ENCODE measurements at regions not wholly inside any gene's neighbourhood (a gene's known extent, or its start where the extent isn't known, plus 50 kb on each side); places are given as distances from the start of the nearest gene placed in this dataset.

DNA sequence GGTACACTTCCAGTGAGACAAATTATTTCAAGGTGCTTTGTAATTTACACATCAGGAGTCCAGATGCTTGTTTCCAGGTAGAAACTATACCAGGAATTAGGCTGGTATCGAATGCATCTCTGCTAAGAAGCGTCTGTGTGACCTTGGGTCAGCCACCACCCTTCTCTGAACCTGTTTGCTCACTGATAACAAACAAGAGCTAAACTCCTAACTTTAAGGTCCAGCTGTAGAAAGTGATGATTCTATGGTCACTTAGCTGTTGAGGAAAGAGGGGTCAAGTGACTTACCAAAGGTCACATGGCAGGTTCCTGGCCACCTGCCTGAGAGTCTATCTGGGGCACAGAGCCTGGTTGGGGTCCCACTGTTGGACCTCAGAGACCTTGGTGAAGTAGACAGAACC, 95.4 kb downstream of the HIF1AN start:
- Histone ChIP-seq H3K27ac (ENCODE audit: low read depth, low read length, poor library complexity, severe bottlenecking) (no peak overlapping the region), H3K36me3 (ENCODE audit: insufficient read depth, low read length) (no peaks in the 10 kb centered on the region), H4K20me1 (ENCODE audit: insufficient read depth, low read length) (no peaks in the 10 kb centered on the region), H3K9me2 (ENCODE audit: insufficient read depth, low read length) (no peaks in the 10 kb centered on the region), H3K4me3 (ENCODE audit: low read depth, low read length, poor library complexity, severe bottlenecking) (no peak overlapping the region), H3K4me1 (ENCODE audit: insufficient read depth, low read length, poor library complexity, severe bottlenecking) (no peaks in the 10 kb centered on the region), H3K4me2 (ENCODE audit: low read length) (no peak overlapping the region), H3K9me3 (ENCODE audit: low read length) (no peaks in the 10 kb centered on the region), H2AFZ (ENCODE audit: low read length) (no peak overlapping the region), H3K79me2 (ENCODE audit: insufficient read depth, low read depth, low read length) (no peaks in the 10 kb centered on the region)
- ChIA-PET POLR2A (no interaction called here), CTCF (ENCODE audit: unreplicated experiment) (interaction anchor here (0.6 kb wide), 1 partner anchor 151 kb away, joined by 3 read pairs; no protein-coding TSS in a partner anchor)
- no TSS peak for BruUV-seq (replicated peaks)
- intact Hi-C loops (cut with micrococcal nuclease; ENCODE audit: unreplicated experiment): no loop called here
- TF ChIP-seq EZH2phosphoT487 (IDR thresholded peaks at IDR 0.05; ENCODE audit: borderline replicate concordance, low read depth, low read length): no peak
- TF ChIP-seq, protein P1, sequence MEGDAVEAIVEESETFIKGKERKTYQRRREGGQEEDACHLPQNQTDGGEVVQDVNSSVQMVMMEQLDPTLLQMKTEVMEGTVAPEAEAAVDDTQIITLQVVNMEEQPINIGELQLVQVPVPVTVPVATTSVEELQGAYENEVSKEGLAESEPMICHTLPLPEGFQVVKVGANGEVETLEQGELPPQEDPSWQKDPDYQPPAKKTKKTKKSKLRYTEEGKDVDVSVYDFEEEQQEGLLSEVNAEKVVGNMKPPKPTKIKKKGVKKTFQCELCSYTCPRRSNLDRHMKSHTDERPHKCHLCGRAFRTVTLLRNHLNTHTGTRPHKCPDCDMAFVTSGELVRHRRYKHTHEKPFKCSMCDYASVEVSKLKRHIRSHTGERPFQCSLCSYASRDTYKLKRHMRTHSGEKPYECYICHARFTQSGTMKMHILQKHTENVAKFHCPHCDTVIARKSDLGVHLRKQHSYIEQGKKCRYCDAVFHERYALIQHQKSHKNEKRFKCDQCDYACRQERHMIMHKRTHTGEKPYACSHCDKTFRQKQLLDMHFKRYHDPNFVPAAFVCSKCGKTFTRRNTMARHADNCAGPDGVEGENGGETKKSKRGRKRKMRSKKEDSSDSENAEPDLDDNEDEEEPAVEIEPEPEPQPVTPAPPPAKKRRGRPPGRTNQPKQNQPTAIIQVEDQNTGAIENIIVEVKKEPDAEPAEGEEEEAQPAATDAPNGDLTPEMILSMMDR (conservative IDR thresholded peaks at IDR 0.05; ENCODE audit: low read length): no peak
- no peak for DNase-seq (ENCODE audit: low spot score)

DNA sequence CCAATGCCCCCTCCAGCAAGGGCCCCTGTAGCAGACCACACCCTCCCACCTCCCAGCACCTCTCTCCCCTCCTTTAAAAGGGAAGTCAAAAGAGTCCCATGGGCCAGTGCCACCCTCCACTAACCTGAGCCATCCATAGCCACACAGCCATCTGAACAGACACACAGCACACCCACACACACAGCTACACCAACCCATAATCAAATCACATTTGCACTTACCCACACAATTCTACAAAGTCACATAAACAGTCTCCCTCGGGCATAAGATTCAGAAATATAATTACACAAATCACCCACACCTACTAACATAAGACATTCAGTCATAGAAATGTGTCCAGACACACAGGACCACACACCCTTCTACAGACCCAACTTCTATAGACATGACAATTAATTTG, 96.3 kb downstream of the HIF1AN start:
- no peak overlapping the region for H3K27ac ChIP-seq (ENCODE audit: low read depth, low read length, poor library complexity, severe bottlenecking)
- H3K4me1 ChIP-seq (ENCODE audit: insufficient read depth, low read length, poor library complexity, severe bottlenecking): no peaks in the 10 kb centered on the region
- ChIA-PET POLR2A (no interaction called here), CTCF (ENCODE audit: unreplicated experiment) (no interaction called here)
- no peaks in the 10 kb centered on the region for H3K36me3 ChIP-seq (ENCODE audit: insufficient read depth, low read length)
- no TSS peak for BruUV-seq (replicated peaks)
- no peak for DNase-seq (ENCODE audit: low spot score)
- H3K9me2 ChIP-seq (ENCODE audit: insufficient read depth, low read length): no peaks in the 10 kb centered on the region
- intact Hi-C loops (cut with micrococcal nuclease; ENCODE audit: unreplicated experiment): no loop called here
- H3K4me2 ChIP-seq (ENCODE audit: low read length): no peak overlapping the region
- H3K79me2 ChIP-seq (ENCODE audit: insufficient read depth, low read depth, low read length): no peaks in the 10 kb centered on the region
- TF ChIP-seq, protein P1 (conservative IDR thresholded peaks at IDR 0.05; ENCODE audit: low read length): no peak
- no peak for TF ChIP-seq EZH2phosphoT487 (IDR thresholded peaks at IDR 0.05; ENCODE audit: borderline replicate concordance, low read depth, low read length)
- H4K20me1 ChIP-seq (ENCODE audit: insufficient read depth, low read length): no peaks in the 10 kb centered on the region
- H2AFZ ChIP-seq (ENCODE audit: low read length): no peak overlapping the region
- H3K4me3 ChIP-seq (ENCODE audit: low read depth, low read length, poor library complexity, severe bottlenecking): no peak overlapping the region
- H3K9me3 ChIP-seq (ENCODE audit: low read length): no peaks in the 10 kb centered on the region

DNA sequence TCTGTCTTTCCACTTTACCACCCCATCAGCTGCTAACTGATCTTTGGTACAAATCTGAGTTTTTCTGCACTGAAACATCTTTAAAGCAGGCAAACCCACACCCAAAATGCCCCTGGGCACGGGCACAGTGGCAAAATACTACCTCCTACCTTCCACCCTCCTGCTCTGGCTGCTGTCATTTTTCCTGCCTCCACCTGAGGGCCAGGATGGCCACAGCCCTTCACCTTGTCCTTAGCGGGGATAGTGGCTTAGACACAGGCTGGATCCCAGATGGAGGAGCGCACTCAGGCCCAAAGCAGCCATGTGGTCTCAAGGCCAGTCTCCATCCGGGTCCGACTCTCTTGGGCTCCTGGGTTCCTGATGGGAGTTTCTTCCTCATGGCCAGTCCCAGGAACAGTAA, 98.3 kb downstream of the HIF1AN start:
- POLR2A ChIA-PET: no interaction called here
- intact Hi-C loops (cut with micrococcal nuclease; ENCODE audit: unreplicated experiment): no loop called here
- no TSS peak for BruUV-seq (replicated peaks)
- TF ChIP-seq EZH2phosphoT487 (IDR thresholded peaks at IDR 0.05; ENCODE audit: borderline replicate concordance, low read depth, low read length): no peak
- TF ChIP-seq, protein P1 (conservative IDR thresholded peaks at IDR 0.05; ENCODE audit: low read length): no peak
- no peak overlapping the region for H2AFZ ChIP-seq (ENCODE audit: low read length)
- H3K36me3 ChIP-seq (ENCODE audit: insufficient read depth, low read length): no peaks in the 10 kb centered on the region
- H3K4me3 ChIP-seq (ENCODE audit: low read depth, low read length, poor library complexity, severe bottlenecking): no peak overlapping the region
- CTCF ChIA-PET (ENCODE audit: unreplicated experiment): no interaction called here
- H3K9me2 ChIP-seq (ENCODE audit: insufficient read depth, low read length): no peaks in the 10 kb centered on the region
- H3K79me2 ChIP-seq (ENCODE audit: insufficient read depth, low read depth, low read length): no peaks in the 10 kb centered on the region
- H3K27ac ChIP-seq (ENCODE audit: low read depth, low read length, poor library complexity, severe bottlenecking): no peak overlapping the region
- no peak overlapping the region for H3K4me2 ChIP-seq (ENCODE audit: low read length)
- no peak for DNase-seq (ENCODE audit: low spot score)
- no peaks in the 10 kb centered on the region for H3K4me1 ChIP-seq (ENCODE audit: insufficient read depth, low read length, poor library complexity, severe bottlenecking)
- H4K20me1 ChIP-seq (ENCODE audit: insufficient read depth, low read length): no peaks in the 10 kb centered on the region
- no peaks in the 10 kb centered on the region for H3K9me3 ChIP-seq (ENCODE audit: low read length)

All from OCI-LY7 (cell line).